ENCODE measurements at regions not wholly inside any gene's neighbourhood (a gene's known extent, or its start where the extent isn't known, plus 50 kb on each side); places are given as distances from the start of the nearest gene placed in this dataset.

DNA sequence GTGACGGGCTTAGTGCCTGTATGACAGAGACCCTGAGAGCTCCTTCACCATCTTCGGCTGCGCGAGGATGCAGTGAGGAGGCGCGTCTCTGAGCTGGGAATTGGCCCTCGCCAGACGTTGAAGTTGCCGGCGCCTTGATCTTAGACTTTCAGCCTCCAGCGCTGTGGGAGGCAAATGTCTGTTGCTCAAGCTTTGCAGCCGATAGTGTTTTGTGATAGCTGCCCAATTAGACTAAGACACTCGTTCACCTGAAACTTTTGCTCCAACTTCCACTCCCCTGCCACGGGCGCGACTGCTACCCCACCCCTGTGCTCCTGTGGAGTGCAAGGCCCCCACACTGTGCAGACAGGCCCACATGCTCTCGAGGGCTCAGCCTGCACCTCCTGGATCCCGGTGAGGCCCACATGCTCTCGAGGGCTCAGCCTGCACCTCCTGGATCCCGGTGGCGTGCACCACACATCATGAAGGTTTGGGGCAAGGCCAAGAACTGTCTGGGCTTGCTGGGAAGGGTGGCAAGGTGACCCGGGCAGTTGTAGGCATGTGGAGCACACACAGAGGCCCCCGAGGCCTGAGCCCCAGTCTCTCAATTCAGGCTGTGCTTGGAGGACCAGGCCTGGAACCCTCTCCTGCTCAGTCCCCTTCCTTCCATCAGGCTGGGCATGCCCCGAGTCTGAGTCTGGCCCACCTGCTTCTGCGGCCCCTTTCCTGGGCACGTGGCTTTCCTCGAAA lies 324.6 kb downstream of the TMEM121 start:
- no peak for DNase-seq

DNA sequence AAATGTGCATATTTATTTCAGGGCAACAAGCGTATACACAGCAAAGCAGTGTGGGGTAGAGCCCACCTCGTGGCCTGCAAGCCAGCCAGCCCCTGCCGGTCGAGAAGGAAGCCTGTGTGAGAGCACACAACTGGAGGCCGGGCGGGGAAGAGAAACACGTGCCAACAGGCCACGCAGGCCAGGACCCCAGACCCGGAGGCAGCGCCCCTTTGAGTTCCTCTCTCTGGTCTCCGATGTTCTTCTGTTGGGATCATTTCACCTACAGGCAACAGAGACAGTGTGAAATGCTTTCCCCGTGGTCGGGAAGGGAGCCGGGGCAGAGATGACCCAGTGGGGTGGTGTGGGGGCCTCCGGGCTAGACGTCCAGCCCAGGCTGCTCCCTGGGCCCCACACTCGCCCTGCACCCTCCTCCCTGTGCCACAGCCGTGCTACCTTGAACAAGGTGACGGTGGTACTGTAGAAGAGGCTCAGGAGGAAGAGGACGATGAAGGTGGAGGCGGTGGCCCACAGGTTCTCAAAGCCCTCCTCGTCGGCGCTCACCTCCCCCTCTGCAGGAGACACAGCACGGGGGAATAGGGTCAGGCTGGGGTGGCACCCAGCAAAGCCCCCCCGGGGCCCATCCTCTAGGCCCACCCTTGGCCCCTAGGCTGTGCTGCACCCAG lies 325.5 kb downstream of the TMEM121 start:
- no peak for DNase-seq

DNA sequence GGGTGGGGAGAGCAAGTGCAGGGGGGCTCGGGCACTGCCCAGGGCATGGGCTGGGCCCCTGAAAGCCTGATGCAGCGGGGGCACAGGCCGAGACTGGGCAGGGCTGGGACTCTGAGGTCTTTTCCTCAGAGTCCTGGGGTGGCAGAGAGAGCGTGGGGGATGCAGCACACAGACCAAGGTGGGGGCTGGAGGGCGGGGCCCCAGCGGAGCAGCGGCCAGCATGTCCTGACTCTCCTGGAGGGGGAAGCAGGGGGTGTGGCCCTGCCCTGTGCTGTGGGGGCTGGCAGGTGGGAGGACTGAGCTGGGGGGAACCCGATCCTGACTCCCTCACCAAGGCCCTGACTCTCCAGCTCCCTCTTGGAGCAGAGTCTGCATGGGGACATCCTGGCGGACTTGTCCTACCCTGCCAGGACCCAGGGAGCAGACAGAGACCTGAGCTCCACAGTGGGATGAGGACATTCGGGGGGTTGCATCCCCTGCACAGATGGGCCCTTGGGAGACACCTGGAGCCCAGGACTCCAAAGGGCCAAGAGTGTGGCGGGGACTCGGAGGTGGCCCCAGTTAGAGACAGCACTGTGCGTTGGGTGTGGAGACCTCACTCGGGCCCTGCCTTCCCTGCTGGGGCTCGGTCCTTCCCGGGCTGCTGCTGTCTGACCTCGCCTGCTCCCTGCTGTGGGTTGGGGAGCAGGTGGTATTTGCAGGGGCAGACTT lies 326.1 kb downstream of the TMEM121 start:
- no peak for DNase-seq

DNA sequence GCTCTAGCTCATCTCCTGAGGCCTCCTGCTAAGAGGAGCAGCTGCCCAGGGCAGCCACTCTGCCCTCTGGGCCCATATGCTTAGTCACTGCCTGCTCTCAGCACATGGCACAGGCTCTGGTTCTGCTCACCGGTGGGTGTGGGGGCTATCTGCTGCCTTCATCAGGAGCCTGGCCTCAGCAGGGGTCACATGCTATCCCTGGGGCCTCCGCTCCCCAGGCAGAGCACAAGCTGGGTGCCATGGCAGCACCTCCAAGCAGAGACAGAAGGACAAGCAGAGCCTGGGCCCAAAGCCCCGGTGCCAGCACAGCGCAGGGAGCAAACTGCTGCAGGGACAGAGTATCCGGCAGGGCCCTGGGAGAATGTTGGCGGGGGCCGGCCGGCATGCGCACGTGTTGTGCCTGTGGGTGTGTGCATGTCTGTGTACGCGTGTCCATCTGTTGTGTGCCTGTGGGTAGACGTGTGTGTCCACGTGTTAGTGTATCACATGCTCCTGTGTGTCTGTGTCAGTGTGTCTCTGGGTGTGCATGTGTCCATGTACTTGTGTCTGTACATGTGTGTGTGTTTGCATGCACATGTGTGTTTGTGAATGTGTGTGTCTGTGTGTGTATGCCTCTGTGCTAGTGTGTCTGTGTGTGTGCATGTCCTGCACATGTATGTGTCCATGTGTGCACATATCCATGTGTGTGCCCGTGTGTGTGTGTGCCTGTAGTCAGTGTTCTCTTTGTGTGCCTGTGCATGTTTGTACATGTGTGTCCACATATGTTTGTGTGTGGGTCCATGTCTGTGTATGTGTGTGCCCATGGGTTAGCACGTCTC lies 326.9 kb downstream of the TMEM121 start:
- DNase-seq, result no peak

DNA sequence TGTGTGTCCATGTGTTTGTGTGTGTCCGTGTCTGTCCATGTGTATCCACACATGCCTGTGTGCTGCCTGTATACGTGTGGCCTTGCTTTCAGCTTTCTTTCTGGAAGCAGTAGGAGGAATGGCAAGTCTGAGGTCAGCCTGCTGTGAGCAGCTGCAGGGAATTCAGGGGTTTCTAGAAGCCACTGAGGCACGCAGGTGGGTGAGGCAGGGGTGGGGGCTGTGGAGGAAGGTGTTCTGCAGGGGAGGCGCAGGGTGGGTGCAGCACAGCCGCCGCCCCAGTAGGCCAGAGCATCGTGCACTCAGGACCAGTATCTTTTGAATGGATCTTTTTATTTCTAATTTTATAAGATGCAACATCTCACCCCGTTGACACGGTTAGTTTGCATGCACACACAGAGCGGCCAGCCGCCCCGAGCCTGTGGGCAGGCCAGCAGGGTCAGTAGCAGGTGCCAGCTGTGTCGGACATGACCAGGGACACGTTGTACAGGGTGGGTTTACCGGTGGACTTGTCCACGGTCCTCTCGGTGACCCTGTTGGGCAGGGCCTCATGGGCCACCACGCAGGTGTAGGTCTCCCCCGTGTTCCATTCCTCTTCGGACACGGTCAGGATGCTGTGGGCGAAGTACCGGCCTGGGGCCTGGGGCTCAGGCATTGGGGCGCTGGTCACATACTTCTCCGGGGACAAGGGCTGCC lies 327.7 kb downstream of the TMEM121 start:
- no peak for DNase-seq

DNA sequence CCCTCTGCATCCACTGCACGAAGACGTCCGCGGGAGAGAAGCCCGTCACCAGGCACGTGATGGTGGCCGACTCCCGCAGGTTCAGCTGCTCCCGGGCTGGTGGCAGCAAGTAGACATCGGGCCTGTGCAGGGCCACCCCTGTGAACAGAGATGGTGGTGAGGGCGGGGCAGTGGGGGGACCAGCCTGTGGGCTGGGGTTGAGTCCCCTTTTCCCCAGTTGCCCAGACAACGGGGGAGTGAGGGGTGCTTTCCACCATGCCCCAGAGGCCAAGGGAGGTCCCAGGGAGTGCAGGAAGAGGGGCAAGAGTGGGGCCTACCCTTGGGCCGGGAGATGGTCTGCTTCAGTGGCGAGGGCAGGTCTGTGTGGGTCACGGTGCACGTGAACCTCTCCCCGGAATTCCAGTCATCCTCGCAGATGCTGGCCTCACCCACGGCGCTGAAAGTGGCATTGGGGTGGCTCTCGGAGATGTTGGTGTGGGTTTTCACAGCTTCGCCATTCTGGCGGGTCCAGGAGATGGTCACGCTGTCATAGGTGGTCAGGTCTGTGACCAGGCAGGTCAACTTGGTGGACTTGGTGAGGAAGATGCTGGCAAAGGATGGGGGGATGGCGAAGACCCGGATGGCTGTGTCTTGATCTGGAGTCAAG lies 328.3 kb downstream of the TMEM121 start:
- DNase-seq, result no peak

DNA sequence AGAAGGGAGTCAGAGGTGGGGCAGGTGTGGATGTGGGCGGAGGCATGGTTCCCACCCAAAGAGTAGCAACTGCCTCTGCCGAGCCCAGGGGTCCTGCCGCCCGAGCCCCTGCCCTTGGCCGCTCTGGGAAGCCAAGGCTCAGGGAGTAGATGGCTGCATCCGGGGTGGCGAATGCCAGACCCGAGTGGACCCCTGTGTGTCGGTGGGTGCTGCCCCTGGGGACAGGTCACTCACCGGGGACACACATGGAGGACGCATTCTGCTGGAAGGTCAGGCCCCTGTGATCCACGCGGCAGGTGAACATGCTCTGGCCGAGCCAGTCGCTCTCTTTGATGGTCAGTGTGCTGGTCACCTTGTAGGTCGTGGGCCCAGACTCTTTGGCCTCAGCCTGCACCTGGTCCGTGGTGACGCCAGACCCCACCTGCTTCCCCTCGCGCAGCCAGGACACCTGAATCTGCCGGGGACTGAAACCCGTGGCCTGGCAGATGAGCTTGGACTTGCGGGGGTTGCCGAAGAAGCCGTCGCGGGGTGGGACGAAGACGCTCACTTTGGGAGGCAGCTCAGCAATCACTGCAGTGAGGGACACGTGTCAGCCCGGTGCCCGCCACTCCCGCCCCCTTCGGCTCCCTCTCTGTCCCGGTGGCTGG lies 329.0 kb downstream of the TMEM121 start:
- DNase-seq, result no peak

DNA sequence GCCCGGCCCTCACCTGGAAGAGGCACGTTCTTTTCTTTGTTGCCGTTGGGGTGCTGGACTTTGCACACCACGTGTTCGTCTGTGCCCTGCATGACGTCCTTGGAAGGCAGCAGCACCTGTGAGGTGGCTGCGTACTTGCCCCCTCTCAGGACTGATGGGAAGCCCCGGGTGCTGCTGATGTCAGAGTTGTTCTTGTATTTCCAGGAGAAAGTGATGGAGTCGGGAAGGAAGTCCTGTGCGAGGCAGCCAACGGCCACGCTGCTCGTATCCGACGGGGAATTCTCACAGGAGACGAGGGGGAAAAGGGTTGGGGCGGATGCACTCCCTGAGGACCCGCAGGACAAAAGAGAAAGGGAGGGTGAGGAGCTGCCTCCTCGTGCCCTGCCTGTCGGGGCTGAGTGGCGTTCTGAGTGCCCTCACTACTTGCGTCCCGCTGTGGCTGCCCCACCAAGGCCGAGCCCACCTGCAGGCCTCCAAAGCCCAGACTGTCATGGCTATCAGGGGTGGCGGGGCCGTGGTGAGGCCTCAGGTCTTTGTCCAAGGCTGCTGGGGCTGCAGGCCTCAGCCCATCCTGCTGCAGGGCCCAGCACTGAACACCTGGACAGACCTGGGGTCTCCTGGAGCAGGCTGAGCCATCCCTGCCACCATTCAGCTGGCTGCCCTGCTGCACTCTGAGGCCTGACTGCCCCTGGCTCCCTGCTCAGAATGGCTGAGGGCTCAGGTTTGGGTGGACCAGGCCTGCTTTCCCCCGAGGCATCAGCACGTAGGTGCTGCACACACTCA lies 329.7 kb downstream of the TMEM121 start:
- no peak for DNase-seq

DNA sequence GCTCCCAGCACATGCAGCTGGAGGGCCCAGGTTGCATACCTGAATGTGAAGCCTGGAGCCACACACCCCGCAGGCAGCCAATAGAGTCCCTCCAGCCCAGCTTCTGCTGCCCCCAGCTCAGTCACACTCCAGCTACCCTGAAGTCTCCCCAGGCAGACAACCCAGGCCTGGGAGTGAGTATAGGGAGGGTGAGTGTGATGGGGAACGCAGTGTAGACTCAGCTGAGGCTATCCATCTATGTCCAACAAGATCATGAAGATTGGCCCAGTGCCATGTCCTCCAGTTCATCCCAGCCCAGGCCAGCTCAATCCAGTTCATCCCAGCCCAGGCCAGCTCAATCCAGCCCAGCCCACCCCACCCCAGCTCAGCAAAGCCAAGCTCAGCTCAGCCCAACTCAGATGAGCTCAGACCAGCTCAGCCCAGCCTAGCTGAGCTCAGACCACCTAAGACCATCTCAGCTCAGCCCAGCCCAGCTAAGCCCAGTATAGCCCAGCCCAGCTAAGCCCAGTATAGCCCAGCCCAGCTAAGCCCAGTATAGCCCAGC lies 330.4 kb downstream of the TMEM121 start:
- DNase-seq, result no peak

DNA sequence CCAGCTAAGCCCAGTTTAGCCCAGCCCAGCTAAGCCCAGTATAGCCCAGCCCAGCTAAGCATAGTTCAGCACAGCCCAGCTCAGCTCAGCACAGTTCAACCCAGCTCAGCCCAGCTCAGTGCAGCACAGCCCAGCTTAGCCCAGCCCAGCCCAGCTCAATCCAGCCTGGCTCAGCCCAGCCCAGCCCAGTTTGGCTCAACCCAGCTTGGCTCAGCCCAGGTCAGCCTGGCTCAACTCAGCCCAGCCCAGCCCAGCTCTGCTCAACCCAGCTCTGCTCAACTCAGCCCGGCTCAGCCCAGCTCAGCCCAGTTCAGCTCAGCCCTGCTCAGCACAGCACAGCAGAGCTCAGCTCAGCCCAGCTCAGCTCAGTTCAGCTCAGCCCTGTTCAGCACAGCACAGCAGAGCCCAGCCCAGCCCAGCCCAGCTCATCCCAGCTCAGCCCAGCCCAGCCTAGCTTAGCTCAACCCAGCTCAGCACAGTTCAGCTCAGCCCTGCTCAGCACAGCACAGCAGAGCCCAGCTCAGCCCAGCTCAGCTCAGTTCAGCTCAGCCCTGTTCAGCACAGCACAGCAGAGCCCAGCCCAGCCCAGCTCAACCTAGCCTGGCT lies 330.9 kb downstream of the TMEM121 start:
- peak; percentile 56 for DNase-seq

DNA sequence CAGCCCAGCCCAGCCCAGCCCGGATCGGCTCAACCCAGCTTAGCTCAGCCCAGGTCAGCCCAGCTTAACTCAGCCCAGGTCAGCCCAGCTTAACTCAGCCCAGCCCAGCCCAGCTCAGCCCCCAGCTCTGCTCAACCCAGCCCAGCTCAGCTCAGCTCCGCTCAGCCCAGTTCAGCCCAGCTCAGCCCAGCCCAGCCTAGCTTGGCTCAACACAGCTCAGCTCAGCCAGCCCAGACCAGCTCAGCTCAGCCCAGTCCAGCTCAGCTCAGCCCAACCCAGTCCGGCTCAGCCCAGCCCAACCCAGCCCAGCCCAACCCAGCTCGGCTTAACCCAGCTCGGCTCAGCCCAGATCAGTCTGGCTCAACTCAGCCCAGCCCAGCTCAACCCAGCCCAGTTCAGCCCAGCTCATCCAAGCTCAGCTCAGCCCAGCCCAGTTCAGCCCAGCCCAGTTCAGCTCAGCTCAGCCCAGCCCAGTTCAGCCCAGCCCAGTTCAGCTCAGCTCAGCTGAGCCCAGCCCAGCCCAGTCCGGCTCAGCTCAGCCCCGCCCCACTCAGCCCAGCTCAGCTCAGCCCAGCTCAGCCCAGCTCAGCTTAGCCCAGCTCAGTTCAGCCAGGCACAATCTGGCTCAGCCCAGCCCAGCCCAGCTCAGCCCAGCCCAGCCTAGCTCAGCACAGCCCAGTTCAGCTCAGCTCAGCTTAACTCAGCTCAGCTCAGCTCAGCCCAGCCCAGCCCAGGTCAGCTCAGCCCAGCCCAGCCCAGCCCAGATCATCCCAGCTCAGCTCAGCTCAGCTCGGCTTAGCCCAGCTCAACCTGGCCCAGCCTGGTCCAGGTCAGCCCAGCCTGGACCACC lies 331.7 kb downstream of the TMEM121 start:
- peak; percentile 79 for DNase-seq

DNA sequence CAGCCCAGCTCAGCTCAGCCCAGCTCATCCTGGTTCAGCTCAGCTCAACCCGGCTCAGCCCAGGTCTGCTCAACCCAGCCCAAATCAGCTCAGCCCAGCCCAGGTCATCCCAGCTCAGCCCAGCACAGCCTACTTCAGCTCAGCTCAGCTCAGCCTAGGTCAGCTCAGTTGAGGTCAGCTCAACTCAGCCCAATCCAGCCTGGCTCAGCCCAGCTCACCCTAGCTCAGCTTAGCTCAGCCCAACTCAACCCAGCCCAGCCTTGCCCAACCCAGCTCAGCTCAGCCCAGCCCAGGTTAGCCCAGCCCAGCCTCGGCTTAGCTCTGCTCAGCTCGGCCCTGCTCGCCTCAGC lies 332.3 kb downstream of the TMEM121 start:
- peak; percentile 25 for DNase-seq

DNA sequence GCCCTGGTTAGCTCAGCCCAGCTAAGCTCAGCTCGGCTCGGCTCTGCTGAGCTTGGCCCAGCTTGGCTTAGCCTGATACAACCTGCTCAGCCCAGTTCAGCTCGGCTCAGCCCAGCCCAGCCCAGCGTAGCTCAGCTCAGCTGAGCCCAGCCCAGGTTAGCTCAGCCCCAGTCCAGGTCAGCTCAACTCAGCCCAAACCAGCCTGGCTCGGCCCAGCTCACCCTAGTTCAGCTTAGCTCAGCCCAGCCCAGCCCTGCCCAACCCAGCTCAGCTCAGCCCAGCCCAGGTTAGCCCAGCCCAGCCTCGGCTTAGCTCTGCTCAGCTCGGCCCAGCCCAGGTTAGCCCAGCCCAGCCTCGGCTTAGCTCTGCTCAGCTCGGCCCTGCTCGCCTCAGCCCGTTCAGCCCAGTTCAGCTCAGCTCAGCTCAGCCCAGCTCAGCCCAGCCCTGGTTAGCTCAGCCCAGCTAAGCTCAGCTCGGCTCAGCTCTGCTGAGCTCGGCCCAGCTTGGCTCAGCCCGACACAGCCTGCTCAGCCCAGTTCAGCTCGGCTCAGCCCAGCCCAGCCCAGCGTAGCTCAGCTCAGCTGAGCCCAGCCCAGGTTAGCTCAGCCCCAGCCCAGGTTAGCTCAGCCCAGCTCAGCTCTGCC lies 332.8 kb downstream of the TMEM121 start:
- DNase-seq, result peak; percentile 33

DNA sequence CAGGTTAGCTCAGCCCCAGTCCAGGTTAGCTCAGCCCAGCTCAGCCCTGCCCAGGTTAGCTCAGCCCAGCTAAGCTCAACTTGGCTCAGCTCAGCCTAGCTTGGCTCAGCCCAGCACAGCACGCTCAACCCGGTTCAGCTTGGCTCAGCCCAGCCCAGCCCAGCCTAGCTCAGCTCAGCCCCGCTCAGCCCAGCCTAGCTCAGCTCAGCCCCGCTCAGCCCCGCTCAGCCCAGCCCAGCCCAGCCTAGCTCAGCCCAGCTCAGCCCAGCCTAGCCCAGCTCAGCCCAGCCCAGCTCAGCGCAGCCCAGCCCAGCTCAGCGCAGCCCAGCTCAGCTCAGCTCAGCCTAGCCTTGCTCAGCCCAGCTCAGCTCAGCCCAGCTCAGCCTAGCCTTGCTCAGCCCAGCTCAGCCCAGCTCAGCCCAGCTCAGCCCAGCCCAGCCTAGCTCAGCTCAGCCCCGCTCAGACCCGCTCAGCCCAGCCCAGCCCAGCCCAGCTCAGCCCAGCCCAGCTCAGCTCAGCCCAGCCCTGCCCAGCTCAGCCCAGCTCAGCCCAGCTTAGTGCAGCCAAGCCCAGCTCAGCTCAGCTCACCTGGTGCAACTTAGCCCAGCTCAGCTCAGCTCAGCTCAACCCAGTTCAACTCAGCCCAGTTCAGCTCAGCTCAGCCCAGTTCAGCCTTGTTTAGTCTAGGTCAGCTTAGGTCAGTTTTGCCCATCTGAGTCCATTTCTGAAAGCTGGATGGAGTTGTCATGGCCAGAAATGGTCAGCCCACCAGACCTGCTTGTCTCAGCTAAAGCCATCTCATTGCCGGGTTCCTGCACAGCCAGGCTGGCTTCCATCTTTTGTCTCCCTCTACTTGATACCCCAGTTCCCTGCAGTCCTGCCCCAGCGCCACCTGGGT lies 333.6 kb downstream of the TMEM121 start:
- peak; percentile 70 for DNase-seq

DNA sequence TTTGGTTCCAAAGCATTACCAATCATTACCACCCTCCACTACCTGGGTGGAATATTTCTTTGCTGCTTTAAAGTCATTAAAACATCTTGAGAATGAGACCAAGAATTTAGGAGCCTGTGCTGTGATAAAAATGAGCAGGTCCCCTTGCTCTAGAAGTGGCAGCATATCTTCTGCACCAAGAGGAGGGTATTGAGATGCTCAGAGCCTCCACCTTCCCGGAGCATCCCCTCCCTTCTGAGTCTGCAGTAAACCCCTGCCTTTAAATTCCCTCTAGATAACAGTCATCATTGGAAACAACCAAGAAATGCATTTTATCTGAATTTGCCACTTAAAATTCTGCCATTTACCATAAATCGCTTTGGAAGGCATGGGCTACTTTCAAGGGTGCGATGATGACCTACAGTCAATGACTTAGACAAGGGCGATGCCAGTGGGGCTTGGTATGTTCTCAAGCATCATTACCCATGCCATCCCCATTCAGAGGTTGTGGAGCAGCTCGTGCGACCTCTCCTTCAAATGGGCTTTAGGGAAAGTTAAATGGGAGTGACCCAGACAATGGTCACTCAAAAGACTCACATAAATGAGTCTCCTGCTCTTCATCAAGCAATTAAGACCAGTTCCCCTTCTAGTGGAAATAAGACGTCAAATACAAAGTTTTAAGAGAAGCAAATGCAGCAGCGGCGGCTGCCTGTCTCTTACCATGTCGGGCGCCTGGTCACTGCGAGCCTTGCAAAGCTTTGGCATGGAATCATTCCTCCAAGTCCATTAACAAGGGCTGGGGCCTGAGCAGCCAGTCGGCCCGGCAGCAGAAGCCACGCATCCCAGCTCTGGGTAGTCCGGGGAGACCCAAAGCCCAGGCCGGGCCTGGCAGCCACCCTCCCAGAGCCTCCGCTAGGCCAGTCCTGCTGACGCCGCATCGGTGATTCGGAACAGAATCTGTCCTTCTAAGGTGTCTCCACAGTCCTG lies 334.5 kb downstream of the TMEM121 start:
- peak; percentile 38 for DNase-seq

DNA sequence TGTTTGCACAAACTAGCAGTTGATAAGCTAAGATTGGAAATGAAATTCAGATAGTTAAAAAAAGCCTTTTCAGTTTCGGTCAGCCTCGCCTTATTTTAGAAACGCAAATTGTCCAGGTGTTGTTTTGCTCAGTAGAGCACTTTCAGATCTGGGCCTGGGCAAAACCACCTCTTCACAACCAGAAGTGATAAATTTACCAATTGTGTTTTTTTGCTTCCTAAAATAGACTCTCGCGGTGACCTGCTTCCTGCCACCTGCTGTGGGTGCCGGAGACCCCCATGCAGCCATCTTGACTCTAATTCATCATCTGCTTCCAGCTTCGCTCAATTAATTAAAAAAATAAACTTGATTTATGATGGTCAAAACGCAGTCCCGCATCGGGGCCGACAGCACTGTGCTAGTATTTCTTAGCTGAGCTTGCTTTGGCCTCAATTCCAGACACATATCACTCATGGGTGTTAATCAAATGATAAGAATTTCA lies 335.6 kb downstream of the TMEM121 start:
- DNase-seq, result peak; percentile 87
